LNCAP (cell line): ENCODE measurements at regions not wholly inside any gene's neighbourhood (a gene's known extent, or its start where the extent isn't known, plus 50 kb on each side); places are given as distances from the start of the nearest gene placed in this dataset.

Source experiments
- TF ChIP-seq, protein P1 (sequence below): fragments of 450-650 bp; IDR thresholded peaks from 2 replicates; pipeline ENCODE4 v1.5.1; 2017; ENCODE audit warnings: mild to moderate bottlenecking

GRCh38 chr14:83713732-83714131 lies 1816.2 kb upstream of the FLRT2 start:
- TF ChIP-seq, protein P1, sequence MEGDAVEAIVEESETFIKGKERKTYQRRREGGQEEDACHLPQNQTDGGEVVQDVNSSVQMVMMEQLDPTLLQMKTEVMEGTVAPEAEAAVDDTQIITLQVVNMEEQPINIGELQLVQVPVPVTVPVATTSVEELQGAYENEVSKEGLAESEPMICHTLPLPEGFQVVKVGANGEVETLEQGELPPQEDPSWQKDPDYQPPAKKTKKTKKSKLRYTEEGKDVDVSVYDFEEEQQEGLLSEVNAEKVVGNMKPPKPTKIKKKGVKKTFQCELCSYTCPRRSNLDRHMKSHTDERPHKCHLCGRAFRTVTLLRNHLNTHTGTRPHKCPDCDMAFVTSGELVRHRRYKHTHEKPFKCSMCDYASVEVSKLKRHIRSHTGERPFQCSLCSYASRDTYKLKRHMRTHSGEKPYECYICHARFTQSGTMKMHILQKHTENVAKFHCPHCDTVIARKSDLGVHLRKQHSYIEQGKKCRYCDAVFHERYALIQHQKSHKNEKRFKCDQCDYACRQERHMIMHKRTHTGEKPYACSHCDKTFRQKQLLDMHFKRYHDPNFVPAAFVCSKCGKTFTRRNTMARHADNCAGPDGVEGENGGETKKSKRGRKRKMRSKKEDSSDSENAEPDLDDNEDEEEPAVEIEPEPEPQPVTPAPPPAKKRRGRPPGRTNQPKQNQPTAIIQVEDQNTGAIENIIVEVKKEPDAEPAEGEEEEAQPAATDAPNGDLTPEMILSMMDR, result no peak

DNA sequence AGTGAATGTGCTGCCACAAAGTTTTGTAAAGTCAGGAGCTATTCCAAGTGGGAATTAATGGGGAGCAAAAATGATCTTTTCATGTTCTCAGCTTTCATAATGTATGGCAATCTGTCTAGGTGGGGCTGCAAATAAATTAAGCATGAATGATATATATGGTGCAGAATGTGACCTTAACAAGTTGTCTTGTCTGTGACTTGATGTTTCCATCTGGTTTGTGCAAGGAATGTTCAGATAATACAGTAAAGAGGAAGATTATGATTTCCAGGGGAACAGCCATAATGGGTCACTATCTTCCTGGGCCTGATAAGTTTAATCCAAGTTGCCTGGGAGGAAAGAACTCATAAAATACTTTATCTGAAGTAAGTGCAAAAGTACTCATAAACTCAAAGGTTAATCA lies 1815.8 kb upstream of the FLRT2 start:
- TF ChIP-seq, protein P1, result no peak

DNA sequence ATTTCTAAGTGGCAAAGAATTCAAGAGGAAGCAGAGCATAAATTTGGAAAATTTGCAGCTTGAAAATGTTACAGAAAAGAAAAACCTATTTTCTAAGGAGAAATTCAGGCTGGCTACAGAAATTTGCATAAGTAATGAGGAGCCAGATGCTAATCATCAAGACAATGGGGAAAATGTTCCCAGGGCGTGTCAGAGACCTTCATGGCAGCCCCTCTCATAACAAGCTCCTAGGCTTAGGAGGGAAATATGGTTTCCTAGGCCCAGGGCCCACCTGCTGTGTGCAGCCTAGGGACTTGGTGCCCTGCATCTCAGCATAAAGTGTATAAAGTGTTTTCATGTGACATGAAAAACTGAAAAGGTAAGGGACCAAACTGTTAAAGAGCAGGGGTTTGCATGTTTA lies 1796.3 kb upstream of the FLRT2 start:
- TF ChIP-seq, protein P1, result no peak

DNA sequence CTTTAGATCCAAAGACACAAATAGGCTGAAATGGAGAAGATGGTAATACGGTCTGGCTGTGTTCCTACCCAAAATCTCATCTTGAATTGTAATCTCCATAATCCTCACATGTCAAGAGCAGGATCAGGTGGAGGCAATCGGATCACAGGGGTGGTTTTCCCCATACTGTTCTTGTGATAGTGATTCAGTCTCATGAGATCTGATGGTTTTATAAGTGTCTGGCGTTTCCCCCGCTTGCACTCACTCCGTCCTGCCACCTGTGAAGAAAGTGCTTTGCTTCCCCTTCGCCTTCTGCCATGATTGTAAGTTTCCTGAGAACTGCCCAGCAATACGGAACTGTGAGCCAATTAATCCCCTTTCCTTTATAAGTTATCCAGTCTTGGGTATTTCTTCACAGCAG lies 1795.5 kb upstream of the FLRT2 start:
- TF ChIP-seq, protein P1, result no peak

DNA sequence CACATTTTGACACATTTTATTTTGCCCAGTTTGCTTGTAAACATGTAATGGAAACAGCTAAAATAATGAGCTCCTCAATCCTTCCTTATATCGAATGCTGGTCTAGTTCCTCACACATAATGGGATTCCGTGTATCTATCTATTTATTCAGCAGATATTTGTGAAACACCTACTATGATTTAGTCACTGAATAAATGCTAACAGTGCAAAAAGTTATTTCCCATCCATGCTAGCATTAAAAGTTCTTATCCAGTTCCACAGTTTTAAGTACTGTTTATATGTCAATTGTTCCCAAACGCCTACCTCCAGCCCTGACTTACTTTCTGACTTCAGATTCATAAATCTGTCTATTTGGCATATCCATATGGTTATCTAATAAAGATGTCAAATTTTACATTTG lies 1788.7 kb upstream of the FLRT2 start:
- TF ChIP-seq, protein P1, result no peak

DNA sequence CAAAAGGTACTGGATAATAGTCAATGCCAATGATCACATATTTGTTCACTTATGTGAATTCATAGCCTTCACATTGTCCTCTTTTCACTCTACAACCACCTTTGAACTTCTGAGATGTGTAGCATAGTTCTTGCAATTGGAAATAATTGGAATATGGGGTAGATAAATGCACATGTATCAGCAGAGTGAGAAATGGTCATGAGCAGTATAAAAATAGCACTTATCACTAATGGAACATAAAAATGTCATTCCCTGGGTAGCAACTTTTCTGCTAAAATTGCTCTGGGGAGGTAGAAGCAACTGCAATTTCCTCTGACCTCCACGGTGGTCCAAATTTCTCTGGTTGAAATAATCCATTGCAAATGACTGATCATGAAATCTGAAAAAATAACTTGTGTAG lies 1785.7 kb upstream of the FLRT2 start:
- TF ChIP-seq, protein P1, result no peak

DNA sequence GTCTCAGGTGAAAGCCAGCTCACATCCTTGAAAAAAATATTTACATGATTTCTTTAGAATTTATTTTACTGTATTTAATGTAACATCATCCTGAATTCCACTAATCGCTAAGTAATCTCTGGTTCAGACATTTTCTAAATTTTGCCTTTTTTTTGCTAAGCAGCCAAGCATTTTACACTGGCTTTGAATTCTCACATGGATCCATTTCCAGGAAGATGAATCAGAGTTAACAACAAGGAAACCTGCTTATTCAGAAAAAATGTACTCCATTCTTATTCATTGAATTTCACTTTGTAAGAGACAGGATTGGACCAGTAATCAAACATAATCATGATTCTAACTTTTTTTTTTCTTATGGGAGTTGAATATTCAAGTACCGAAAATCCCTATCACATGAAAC lies 1785.1 kb upstream of the FLRT2 start:
- TF ChIP-seq, protein P1, result no peak

- TF ChIP-seq, protein P1, result no peak
Observed at GRCh38 chr14:83746336-83746735, 1783.6 kb upstream of the FLRT2 start.
